ENCODE measurements at regions not wholly inside any gene's neighbourhood (a gene's known extent, or its start where the extent isn't known, plus 50 kb on each side); places are given as distances from the start of the nearest gene placed in this dataset.

- H3K36me3 ChIP-seq (ENCODE audit: control insufficient read depth in 2 of 2, extremely low read depth in 1 of 2, insufficient read depth in 2 of 2, low read length in 2 of 2) = no peaks in the 10 kb centered on the region
- FAIRE-seq (no peak), DNase-seq (ENCODE audit: low read depth, low spot score) (no peak)
- H4K20me1 ChIP-seq (ENCODE audit: control insufficient read depth, extremely low read depth, insufficient read depth, low read length) = no peaks in the 10 kb centered on the region
- H3K4me3 ChIP-seq (ENCODE audit: control insufficient read depth in 2 of 3, extremely low read depth in 1 of 3, insufficient read depth in 2 of 3, low read depth in 1 of 3, low read length in 3 of 3) = no peak overlapping the region
- no peak overlapping the region for H3K4me2 ChIP-seq (ENCODE audit: control insufficient read depth, extremely low read depth, insufficient read depth, low read depth, low read length)
- H3K79me2 ChIP-seq (ENCODE audit: control insufficient read depth, insufficient read depth, low read length) = no peaks in the 10 kb centered on the region
- no peaks in the 10 kb centered on the region for H3K4me1 ChIP-seq (ENCODE audit: control insufficient read depth, extremely low read depth, insufficient read depth, low read length)
- TF ChIP-seq CTCF (optimal IDR thresholded peaks at IDR 0.05 in 1 of 3, IDR thresholded peaks at IDR 0.05 in 1 of 3, conservative IDR thresholded peaks at IDR 0.05 in 1 of 3; ENCODE audit: extremely low read depth in 1 of 3, insufficient read depth in 2 of 3, low read length in 3 of 3) (no peak), EZH2 (IDR thresholded peaks at IDR 0.05; ENCODE audit: low read length) (no peak)
- H3K9me3 ChIP-seq (ENCODE audit: control insufficient read depth, low read depth, low read length) = no peaks in the 10 kb centered on the region
- H3K27ac ChIP-seq (ENCODE audit: control insufficient read depth, insufficient read depth, low read length) = no peak overlapping the region
- no peak overlapping the region for H3K9ac ChIP-seq (ENCODE audit: control insufficient read depth, extremely low read depth, insufficient read depth, low read length)
- H2AFZ ChIP-seq (ENCODE audit: control insufficient read depth, low read length) = no peak overlapping the region
- H3K27me3 ChIP-seq (ENCODE audit: control insufficient read depth, extremely low read depth, insufficient read depth, low read length) = no peaks in the 10 kb centered on the region
- H3K9me1 ChIP-seq (ENCODE audit: control insufficient read depth, extremely low read depth, insufficient read depth, low read length) = no peaks in the 10 kb centered on the region
- dilution Hi-C loops (cut with MboI; ENCODE audit: extremely low pct_ligation_motif_present, low sequenced_read_pairs) = loop anchor here (25.0 kb wide), 1 partner anchor 147 kb away; no protein-coding TSS in a partner anchor
Observed at GRCh38 chr13:99834246-99834645, 137.3 kb downstream of the ZIC5 start.

- dilution Hi-C loops (cut with MboI; ENCODE audit: extremely low pct_ligation_motif_present, low sequenced_read_pairs) = loop anchor here (25.0 kb wide), 1 partner anchor 145 kb away; no protein-coding TSS in a partner anchor
- DNase-seq (ENCODE audit: low read depth, low spot score) (no peak), FAIRE-seq (no peak)
- H3K79me2 ChIP-seq (ENCODE audit: control insufficient read depth, insufficient read depth, low read length) = no peaks in the 10 kb centered on the region
- no peak for TF ChIP-seq EZH2 (IDR thresholded peaks at IDR 0.05; ENCODE audit: low read length)
- TF ChIP-seq CTCF (optimal IDR thresholded peaks at IDR 0.05 in 1 of 3, IDR thresholded peaks at IDR 0.05 in 1 of 3, conservative IDR thresholded peaks at IDR 0.05 in 1 of 3; ENCODE audit: extremely low read depth in 1 of 3, insufficient read depth in 2 of 3, low read length in 3 of 3) = no peak
- no peaks in the 10 kb centered on the region for H3K27me3 ChIP-seq (ENCODE audit: control insufficient read depth, extremely low read depth, insufficient read depth, low read length)
- no peaks in the 10 kb centered on the region for H3K9me1 ChIP-seq (ENCODE audit: control insufficient read depth, extremely low read depth, insufficient read depth, low read length)
- no peak overlapping the region for H3K27ac ChIP-seq (ENCODE audit: control insufficient read depth, insufficient read depth, low read length)
- no peaks in the 10 kb centered on the region for H3K9me3 ChIP-seq (ENCODE audit: control insufficient read depth, low read depth, low read length)
- no peak overlapping the region for H3K4me3 ChIP-seq (ENCODE audit: control insufficient read depth in 2 of 3, extremely low read depth in 1 of 3, insufficient read depth in 2 of 3, low read depth in 1 of 3, low read length in 3 of 3)
- H2AFZ ChIP-seq (ENCODE audit: control insufficient read depth, low read length) = no peak overlapping the region
- H3K9ac ChIP-seq (ENCODE audit: control insufficient read depth, extremely low read depth, insufficient read depth, low read length) = no peak overlapping the region
- no peaks in the 10 kb centered on the region for H4K20me1 ChIP-seq (ENCODE audit: control insufficient read depth, extremely low read depth, insufficient read depth, low read length)
- H3K4me2 ChIP-seq (ENCODE audit: control insufficient read depth, extremely low read depth, insufficient read depth, low read depth, low read length) = no peak overlapping the region
- H3K4me1 ChIP-seq (ENCODE audit: control insufficient read depth, extremely low read depth, insufficient read depth, low read length) = no peaks in the 10 kb centered on the region
- no peaks in the 10 kb centered on the region for H3K36me3 ChIP-seq (ENCODE audit: control insufficient read depth in 2 of 2, extremely low read depth in 1 of 2, insufficient read depth in 2 of 2, low read length in 2 of 2)
Observed at GRCh38 chr13:99832347-99832746, 139.2 kb downstream of the ZIC5 start.
